ENCODE measurements at regions not wholly inside any gene's neighbourhood (a gene's known extent, or its start where the extent isn't known, plus 50 kb on each side); places are given as distances from the start of the nearest gene placed in this dataset.
"Not testable (repeated sequence)": the region's sequence is repeated elsewhere in the genome, so short reads cannot be mapped to it uniquely, and the experiment has no call there.

DNA sequence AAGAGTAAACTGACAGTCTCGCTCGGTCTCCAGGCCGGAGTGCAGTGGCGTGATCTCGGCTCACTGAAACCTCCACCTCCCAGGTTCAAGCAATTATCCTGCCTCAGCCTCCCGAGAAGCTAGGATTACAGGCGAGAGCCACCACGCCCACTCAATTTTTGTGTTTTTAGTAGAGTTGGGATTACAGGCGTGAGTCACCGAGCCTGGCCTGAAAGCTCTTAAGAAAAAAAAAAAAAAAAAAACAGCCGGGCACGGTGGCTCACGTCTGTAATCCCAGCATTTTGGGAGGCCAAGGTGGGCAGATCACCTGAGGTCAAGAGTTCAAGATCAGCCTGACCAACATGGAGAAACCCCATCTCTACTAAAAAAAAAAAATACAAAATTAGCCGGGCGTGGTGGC is 55.3 kb upstream of the THOC2 start:
- H3K9ac ChIP-seq; H2AFZ ChIP-seq; H3F3A ChIP-seq (ENCODE audit: insufficient read depth); H3K27ac ChIP-seq; H3K4me1 ChIP-seq (ENCODE audit: insufficient read depth); H4K20me1 ChIP-seq (ENCODE audit: insufficient read depth); H3K4me2 ChIP-seq (ENCODE audit: unreplicated experiment); H3K27me3 ChIP-seq (replicated peaks; ENCODE audit: insufficient read depth); H3K79me2 ChIP-seq (ENCODE audit: insufficient read depth); H3K9me2 ChIP-seq (ENCODE audit: insufficient read depth); H3K36me3 ChIP-seq (ENCODE audit: low read depth); H3K9me3 ChIP-seq (ENCODE audit: low read depth); H3K4me3 ChIP-seq; in situ Hi-C loops (cut with MboI): not testable (repeated sequence)
- WGBS, 2 experiments (ENCODE audit: low coverage in 1 of 2, low lambda C conversion rate in 2 of 2, missing lambda C conversion rate in 2 of 2), result 35 to 47% methylated on average over 12 to 15 of the region's 15 CpGs
- peak; percentile 76 for DNase-seq

DNA sequence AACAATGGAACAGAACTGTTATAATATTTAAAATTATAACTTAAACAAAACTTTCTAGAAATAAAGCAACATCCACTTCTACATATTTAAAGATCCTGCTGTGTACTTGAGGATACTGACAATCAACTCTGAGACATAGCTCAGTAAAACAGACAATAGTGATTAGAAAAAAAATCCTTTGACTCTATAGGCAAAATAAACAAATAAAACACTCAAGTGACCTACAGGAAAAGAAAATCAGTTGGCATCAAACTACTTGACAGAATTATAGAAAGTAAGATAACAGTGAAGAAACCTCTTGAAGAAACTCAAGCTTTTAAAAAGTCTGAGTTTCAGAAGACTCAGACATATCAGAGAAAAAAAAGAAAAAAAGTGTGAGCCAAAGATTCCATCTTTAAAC is 55.9 kb upstream of the THOC2 start:
- Histone ChIP-seq H3K9ac (no peak overlapping the region), H3F3A (ENCODE audit: insufficient read depth) (no peaks in the 10 kb centered on the region), H3K27me3 (replicated peaks; ENCODE audit: insufficient read depth) (no peaks in the 10 kb centered on the region), H3K4me1 (ENCODE audit: insufficient read depth) (no peaks in the 10 kb centered on the region), H3K36me3 (ENCODE audit: low read depth) (no peaks in the 10 kb centered on the region), H3K4me2 (ENCODE audit: unreplicated experiment) (no peak overlapping the region), H3K9me2 (ENCODE audit: insufficient read depth) (no peaks in the 10 kb centered on the region), H3K79me2 (ENCODE audit: insufficient read depth) (no peaks in the 10 kb centered on the region), H3K9me3 (ENCODE audit: low read depth) (no peaks in the 10 kb centered on the region), H3K4me3 (no peak overlapping the region), H2AFZ (no peak overlapping the region), H3K27ac (no peak overlapping the region), H4K20me1 (ENCODE audit: insufficient read depth) (no peaks in the 10 kb centered on the region)
- no peak for TF ChIP-seq EZH2 (IDR thresholded peaks at IDR 0.05; ENCODE audit: insufficient read depth, poor library complexity, severe bottlenecking)
- in situ Hi-C loops (cut with MboI), result no loop called here
- DNase-seq, result no peak

DNA sequence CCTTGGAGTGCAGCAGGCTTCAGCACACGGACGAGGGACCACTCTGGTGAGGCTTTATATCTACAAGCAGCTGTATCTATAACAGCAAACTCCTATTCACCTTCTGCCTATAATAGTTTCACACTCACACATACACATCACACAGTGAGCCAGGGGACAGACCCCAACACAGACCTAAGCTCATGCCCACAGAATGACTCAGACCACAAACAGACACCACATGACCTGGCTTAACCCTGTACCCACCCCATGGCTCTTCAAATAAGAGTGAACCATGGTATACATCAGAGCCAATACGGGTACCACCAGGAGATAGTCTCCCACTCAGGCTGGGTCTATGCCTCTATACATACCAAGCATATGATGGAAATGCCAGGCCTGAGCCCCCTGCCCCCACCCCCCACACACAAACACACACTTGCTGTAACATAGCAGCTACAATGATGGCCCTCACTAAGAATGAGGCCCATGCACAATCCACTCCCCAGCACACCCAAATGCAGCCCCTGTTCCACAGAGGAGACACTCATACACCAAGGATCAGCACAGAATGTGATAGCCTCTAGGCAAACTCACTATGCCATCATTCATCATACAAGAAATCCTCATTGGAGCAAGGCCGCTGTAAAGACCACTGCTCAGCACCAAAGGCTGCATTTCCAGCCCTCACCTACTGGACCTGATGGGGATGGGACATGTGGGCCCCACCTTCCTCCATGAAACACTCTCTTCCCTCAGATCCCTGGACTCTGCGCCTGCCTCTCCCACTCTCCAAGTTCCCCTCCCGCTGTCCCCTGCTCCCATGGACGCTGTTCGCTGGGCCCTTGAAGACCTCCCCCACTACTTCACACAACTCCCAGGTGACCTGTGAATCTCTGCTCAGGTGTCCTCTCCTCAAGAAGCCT is 62.1 kb upstream of the XIAP start:
- TF ChIP-seq EZH2 (IDR thresholded peaks at IDR 0.05; ENCODE audit: insufficient read depth, poor library complexity, severe bottlenecking) (no peak), EZH2phosphoT487 (IDR thresholded peaks at IDR 0.05; ENCODE audit: insufficient read depth, low read depth) (no peak)
- Histone ChIP-seq H3K36me3 (ENCODE audit: low read depth) (no peaks in the 10 kb centered on the region), H3K27ac (no peak overlapping the region), H3K9me3 (ENCODE audit: low read depth) (no peaks in the 10 kb centered on the region), H3K4me3 (no peak overlapping the region), H3K9ac (no peak overlapping the region), H3K4me1 (ENCODE audit: insufficient read depth) (peaks cover 6% of the 10 kb centered on the region; the same call in 1 of the 2 replicates), H3K9me2 (ENCODE audit: insufficient read depth) (no peaks in the 10 kb centered on the region), H4K20me1 (ENCODE audit: insufficient read depth) (no peaks in the 10 kb centered on the region), H3K27me3 (replicated peaks; ENCODE audit: insufficient read depth) (no peaks in the 10 kb centered on the region), H3F3A (ENCODE audit: insufficient read depth) (no peaks in the 10 kb centered on the region), H2AFZ (no peak overlapping the region), H3K4me2 (ENCODE audit: unreplicated experiment) (no peak overlapping the region), H3K79me2 (ENCODE audit: insufficient read depth) (no peaks in the 10 kb centered on the region)
- WGBS, 2 experiments (ENCODE audit: low coverage in 1 of 2, low lambda C conversion rate in 2 of 2, missing lambda C conversion rate in 2 of 2), result 100% methylated on average over 1 to 8 of the region's 8 CpGs
- in situ Hi-C loops (cut with MboI), result no loop called here
- no peak for DNase-seq

GRCh38 chrX:123798706-123799430 is 61.0 kb upstream of the XIAP start:
- H3K4me3 ChIP-seq; H4K20me1 ChIP-seq (ENCODE audit: insufficient read depth); H3K79me2 ChIP-seq (ENCODE audit: insufficient read depth); in situ Hi-C loops (cut with MboI); H3K4me2 ChIP-seq (ENCODE audit: unreplicated experiment); H3F3A ChIP-seq (ENCODE audit: insufficient read depth); H3K9me2 ChIP-seq (ENCODE audit: insufficient read depth); H3K27me3 ChIP-seq (replicated peaks; ENCODE audit: insufficient read depth); H3K36me3 ChIP-seq (ENCODE audit: low read depth); H3K27ac ChIP-seq; H3K9ac ChIP-seq; DNase-seq; H3K9me3 ChIP-seq (ENCODE audit: low read depth); H2AFZ ChIP-seq: not testable (repeated sequence)
- H3K4me1 ChIP-seq (ENCODE audit: insufficient read depth), result peaks cover 13% of the 10 kb centered on the region
- 68 to 77% methylated on average over 7 to 8 of the region's 13 CpGs for WGBS, 2 experiments (ENCODE audit: low coverage in 1 of 2, low lambda C conversion rate in 2 of 2, missing lambda C conversion rate in 2 of 2)

Data from GM23248 (cell line).